ENCODE measurements at regions not wholly inside any gene's neighbourhood (a gene's known extent, or its start where the extent isn't known, plus 50 kb on each side); places are given as distances from the start of the nearest gene placed in this dataset.

DNA sequence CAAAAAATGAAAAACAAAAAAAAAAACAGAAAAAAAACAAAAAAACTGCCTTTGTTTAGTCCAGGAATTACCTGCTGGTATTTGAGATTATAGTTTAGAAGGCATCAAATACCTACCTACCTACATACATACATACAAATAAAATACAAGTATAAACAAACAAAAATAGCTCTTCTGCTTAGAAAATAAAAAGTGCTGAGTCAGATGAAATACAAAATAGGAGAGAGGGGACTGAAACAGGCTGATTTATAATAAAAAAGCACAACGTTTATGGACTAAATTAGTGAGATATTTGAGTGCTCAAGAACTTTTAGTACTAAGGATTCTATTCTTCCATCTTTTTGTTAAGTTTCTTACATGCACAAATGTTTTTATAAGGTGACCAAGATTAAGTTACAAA is 980.8 kb downstream of the PLA2G4A start:
- POLR2A ChIA-PET = no interaction called here
- no peaks in the 10 kb centered on the region for H3K4me1 Mint-ChIP-seq
- no peak overlapping the region for H3K4me3 Mint-ChIP-seq
- H3K27ac Mint-ChIP-seq = no peak overlapping the region
- H3K9me3 Mint-ChIP-seq = peaks cover 6% of the 10 kb centered on the region
- H3K27me3 Mint-ChIP-seq = no peaks in the 10 kb centered on the region
- intact Hi-C loops (cut with micrococcal nuclease) = no loop called here
- DNase-seq (no peak), ATAC-seq (ENCODE audit: low read depth) (no peak)
- TF ChIP-seq, protein P1, sequence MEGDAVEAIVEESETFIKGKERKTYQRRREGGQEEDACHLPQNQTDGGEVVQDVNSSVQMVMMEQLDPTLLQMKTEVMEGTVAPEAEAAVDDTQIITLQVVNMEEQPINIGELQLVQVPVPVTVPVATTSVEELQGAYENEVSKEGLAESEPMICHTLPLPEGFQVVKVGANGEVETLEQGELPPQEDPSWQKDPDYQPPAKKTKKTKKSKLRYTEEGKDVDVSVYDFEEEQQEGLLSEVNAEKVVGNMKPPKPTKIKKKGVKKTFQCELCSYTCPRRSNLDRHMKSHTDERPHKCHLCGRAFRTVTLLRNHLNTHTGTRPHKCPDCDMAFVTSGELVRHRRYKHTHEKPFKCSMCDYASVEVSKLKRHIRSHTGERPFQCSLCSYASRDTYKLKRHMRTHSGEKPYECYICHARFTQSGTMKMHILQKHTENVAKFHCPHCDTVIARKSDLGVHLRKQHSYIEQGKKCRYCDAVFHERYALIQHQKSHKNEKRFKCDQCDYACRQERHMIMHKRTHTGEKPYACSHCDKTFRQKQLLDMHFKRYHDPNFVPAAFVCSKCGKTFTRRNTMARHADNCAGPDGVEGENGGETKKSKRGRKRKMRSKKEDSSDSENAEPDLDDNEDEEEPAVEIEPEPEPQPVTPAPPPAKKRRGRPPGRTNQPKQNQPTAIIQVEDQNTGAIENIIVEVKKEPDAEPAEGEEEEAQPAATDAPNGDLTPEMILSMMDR (IDR thresholded peaks at IDR 0.05) = no peak
- CTCF ChIA-PET = no interaction called here
- no peaks in the 10 kb centered on the region for H3K36me3 Mint-ChIP-seq (ENCODE audit: low read depth)

DNA sequence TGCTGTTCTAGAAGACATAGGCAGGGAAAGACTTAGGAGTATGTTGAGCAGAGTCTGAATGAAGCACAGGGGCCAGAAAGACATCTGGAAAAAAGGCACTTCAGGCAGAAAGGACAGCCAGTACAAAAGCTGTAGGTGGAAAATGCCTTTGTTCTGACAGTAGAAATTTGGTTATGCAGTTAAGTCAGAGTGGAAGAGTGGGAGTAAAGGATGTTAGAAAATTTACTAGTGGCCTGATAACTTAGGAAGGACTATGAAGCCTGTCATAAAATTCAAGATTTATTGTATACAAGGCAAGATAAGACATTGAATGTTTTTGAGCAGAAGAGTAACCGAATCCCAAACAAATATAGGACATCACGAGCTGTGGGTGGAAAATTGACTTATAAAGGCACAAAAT is 987.9 kb downstream of the PLA2G4A start:
- H3K36me3 Mint-ChIP-seq (ENCODE audit: low read depth) = no peaks in the 10 kb centered on the region
- H3K27me3 Mint-ChIP-seq = no peaks in the 10 kb centered on the region
- DNase-seq = no peak

DNA sequence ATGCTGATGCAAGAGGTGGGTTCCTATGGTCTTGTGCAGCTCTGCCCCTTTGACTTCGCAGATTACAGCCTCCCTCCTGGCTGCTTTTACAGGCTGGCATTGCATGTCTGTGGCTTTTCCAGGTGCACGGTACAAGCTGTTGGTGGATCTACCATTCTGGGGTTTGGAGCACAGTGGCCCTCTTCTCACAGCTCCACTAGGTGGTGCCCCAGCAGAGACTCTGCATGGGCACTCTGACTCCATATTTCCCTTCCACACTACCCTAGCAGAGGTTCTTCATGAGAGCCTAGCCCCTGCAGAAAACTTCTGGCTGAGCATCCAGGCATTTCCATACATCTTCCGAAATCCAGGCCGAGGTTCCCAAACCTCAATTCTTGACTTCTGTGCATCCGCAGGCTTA is 989.0 kb downstream of the PLA2G4A start:
- TF ChIP-seq, protein P1 (IDR thresholded peaks at IDR 0.05) = no peak
- DNase-seq = no peak
- H3K27ac Mint-ChIP-seq = no peak overlapping the region
- no peaks in the 10 kb centered on the region for H3K36me3 Mint-ChIP-seq (ENCODE audit: low read depth)
- ChIA-PET CTCF (no interaction called here), POLR2A (no interaction called here)
- no peak overlapping the region for H3K4me3 Mint-ChIP-seq
- no peak for ATAC-seq (ENCODE audit: low read depth)
- H3K27me3 Mint-ChIP-seq = no peaks in the 10 kb centered on the region
- H3K4me1 Mint-ChIP-seq = no peaks in the 10 kb centered on the region
- peaks cover 18% of the 10 kb centered on the region for H3K9me3 Mint-ChIP-seq
- intact Hi-C loops (cut with micrococcal nuclease) = no loop called here

More for the DNA sequence above, 987.9 kb downstream of the PLA2G4A start:
- Mint-ChIP-seq H3K9me3 (peaks cover 11% of the 10 kb centered on the region), H3K4me1 (no peaks in the 10 kb centered on the region), H3K27ac (no peak overlapping the region), H3K4me3 (no peak overlapping the region)
- ATAC-seq (ENCODE audit: low read depth) = no peak
- POLR2A ChIA-PET = no interaction called here
- TF ChIP-seq, protein P1 (IDR thresholded peaks at IDR 0.05) = no peak
- CTCF ChIA-PET = no interaction called here
- intact Hi-C loops (cut with micrococcal nuclease) = no loop called here

DNA sequence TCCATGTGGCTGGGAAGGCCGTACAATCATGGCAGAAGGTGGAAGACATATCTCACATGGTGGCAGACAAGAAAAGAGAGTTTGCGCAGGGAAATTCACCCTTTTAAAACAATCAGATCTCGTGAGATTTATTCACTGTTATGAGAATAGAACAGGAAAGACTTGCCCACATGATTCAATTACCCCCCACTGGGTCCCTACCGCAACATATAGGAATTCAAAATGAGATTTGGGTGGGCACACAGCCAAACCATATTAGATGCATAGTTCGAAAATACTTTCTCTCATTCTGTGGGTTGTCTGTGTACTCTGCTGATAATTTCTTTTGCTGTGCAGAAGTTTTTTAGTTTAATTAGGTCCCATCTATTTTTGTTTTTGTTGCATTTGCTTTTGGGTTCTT is 990.3 kb downstream of the PLA2G4A start:
- intact Hi-C loops (cut with micrococcal nuclease) = no loop called here
- TF ChIP-seq, protein P1 (IDR thresholded peaks at IDR 0.05) = no peak
- ChIA-PET POLR2A (no interaction called here), CTCF (no interaction called here)
- Mint-ChIP-seq H3K4me1 (no peaks in the 10 kb centered on the region), H3K4me3 (no peak overlapping the region), H3K9me3 (peaks cover 18% of the 10 kb centered on the region), H3K27me3 (no peaks in the 10 kb centered on the region), H3K36me3 (ENCODE audit: low read depth) (no peaks in the 10 kb centered on the region), H3K27ac (no peak overlapping the region)
- no peak for ATAC-seq (ENCODE audit: low read depth)
- no peak for DNase-seq

DNA sequence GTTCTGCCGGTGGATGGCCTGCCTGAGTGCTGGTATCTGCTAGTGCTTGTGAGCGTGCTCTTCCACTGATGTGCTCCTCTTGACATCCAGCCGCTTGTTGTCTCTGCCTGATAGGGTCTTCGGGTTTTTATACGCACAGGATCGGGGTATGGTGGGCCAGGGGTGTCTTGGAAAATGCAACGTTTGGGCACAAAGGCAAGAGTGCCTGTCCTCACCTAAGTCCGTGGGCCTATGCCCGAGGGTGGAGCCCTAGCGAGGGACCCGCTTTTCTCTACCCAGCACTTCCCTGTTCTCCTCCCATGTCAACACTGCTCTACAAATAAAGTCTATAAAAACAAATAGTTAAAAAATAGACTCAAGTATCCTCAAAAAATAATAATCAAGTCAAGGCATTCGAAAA is 1007.8 kb downstream of the PLA2G4A start:
- Mint-ChIP-seq H3K4me3 (no peak overlapping the region), H3K9me3 (peaks cover 16% of the 10 kb centered on the region), H3K27ac (no peak overlapping the region), H3K4me1 (no peaks in the 10 kb centered on the region), H3K36me3 (ENCODE audit: low read depth) (no peaks in the 10 kb centered on the region), H3K27me3 (no peaks in the 10 kb centered on the region)
- ChIA-PET CTCF (no interaction called here), POLR2A (no interaction called here)
- intact Hi-C loops (cut with micrococcal nuclease) = no loop called here
- ATAC-seq (ENCODE audit: low read depth) (no peak), DNase-seq (no peak)
- TF ChIP-seq, protein P1 (IDR thresholded peaks at IDR 0.05) = no peak

All from activated B cell treated with CpG ODN at 0.5 μM for 24 hours (primary cell).